ENCODE measurements at regions not wholly inside any gene's neighbourhood (a gene's known extent, or its start where the extent isn't known, plus 50 kb on each side); places are given as distances from the start of the nearest gene placed in this dataset.
"Not testable (repeated sequence)": the region's sequence is repeated elsewhere in the genome, so short reads cannot be mapped to it uniquely, and the experiment has no call there.

- DNase-seq: not testable (repeated sequence)
Observed at GRCh38 chr9:67708109-67708508, 150.6 kb upstream of the ANKRD20A1 start.

- DNase-seq: not testable (repeated sequence)
Observed at GRCh38 chr9:67711429-67711828, 147.3 kb upstream of the ANKRD20A1 start.

GRCh38 chr9:67711931-67712330 lies 146.8 kb upstream of the ANKRD20A1 start:
- DNase-seq: not testable (repeated sequence)

- DNase-seq: not testable (repeated sequence)
Observed at GRCh38 chr9:67712956-67713355, 145.8 kb upstream of the ANKRD20A1 start.

GRCh38 chr9:67717830-67718388 lies 140.8 kb upstream of the ANKRD20A1 start:
- DNase-seq: peak; percentile 39

GRCh38 chr9:67720491-67720890 lies 138.2 kb upstream of the ANKRD20A1 start:
- DNase-seq: not testable (repeated sequence)

- not testable (repeated sequence) for DNase-seq
Observed at GRCh38 chr9:67722460-67723090, 136.2 kb upstream of the ANKRD20A1 start.

GRCh38 chr9:67723185-67723584 lies 135.5 kb upstream of the ANKRD20A1 start:
- DNase-seq: not testable (repeated sequence)

- DNase-seq: not testable (repeated sequence)
Observed at GRCh38 chr9:67724885-67725284, 133.8 kb upstream of the ANKRD20A1 start.

- DNase-seq: not testable (repeated sequence)
Observed at GRCh38 chr9:67726213-67726988, 132.3 kb upstream of the ANKRD20A1 start.

GRCh38 chr9:67763133-67763532 lies 95.6 kb upstream of the ANKRD20A1 start:
- not testable (repeated sequence) for DNase-seq

GRCh38 chr9:67771807-67772206 lies 86.9 kb upstream of the ANKRD20A1 start:
- not testable (repeated sequence) for DNase-seq

GRCh38 chr9:67800170-67800569 lies 58.6 kb upstream of the ANKRD20A1 start:
- DNase-seq: not testable (repeated sequence)
